Myocyte (in vitro differentiated cells): ENCODE measurements at regions not wholly inside any gene's neighbourhood (a gene's known extent, or its start where the extent isn't known, plus 50 kb on each side); places are given as distances from the start of the nearest gene placed in this dataset.
"Not testable (repeated sequence)": the region's sequence is repeated elsewhere in the genome, so short reads cannot be mapped to it uniquely, and the experiment has no call there.

ENCODE experiments used
- DNase-seq: peaks from one replicate; pipeline ENCODE4 v3.0.0-alpha.2; 2012; ENCODE audit warnings: low read depth

DNA sequence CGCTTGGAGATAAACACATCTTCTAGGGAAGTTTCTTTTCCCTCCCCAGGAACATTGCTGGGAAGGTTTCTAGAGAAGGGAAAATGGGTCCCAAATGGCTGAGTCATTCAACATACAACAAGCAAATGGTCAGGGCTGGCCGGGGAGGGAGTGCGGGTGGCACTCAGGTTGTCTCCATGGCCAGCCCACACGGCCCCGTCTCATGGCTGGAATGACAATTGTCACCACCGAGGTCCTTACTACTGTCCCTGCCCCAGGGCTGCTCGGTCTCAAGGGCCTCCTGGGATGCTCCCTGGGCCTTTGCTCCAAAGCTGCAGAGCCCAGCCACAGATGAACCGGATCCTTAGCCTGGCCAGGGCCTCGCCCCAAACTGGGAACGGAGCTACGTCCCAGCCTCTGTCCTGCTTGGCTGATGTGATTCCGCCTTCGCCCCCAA lies 121.9 kb downstream of the FGF18 start:
- no peak for DNase-seq

DNA sequence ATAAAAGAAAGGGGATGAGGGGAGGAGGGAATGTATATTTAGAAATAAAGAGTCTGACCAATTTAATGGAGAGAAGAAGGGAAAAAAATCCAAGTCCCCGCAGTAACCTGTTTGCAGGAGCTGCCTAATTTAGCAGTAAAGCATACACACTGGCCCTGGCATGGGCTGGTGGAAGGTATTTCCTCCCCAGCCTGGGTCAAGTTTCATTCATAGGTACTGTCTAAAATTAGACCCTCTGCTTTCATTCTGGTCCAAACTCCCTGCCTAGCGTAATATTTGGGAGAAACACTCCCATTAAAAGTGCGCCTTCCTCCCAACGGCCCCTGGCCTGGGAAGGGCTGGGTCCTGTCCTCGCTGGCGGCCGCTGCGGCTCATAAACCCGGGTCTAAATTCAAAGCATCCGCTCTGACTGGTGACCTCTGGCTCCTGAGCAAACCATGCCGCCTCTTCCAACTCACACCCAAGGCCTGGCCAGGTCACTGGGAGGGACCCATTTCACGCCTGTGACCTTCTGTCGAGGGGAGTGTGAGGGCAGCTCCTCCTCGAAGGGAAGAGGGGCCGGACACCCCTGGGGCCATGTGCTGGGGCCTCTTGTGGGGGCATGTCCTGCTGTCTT lies 123.2 kb downstream of the FGF18 start:
- no peak for DNase-seq

DNA sequence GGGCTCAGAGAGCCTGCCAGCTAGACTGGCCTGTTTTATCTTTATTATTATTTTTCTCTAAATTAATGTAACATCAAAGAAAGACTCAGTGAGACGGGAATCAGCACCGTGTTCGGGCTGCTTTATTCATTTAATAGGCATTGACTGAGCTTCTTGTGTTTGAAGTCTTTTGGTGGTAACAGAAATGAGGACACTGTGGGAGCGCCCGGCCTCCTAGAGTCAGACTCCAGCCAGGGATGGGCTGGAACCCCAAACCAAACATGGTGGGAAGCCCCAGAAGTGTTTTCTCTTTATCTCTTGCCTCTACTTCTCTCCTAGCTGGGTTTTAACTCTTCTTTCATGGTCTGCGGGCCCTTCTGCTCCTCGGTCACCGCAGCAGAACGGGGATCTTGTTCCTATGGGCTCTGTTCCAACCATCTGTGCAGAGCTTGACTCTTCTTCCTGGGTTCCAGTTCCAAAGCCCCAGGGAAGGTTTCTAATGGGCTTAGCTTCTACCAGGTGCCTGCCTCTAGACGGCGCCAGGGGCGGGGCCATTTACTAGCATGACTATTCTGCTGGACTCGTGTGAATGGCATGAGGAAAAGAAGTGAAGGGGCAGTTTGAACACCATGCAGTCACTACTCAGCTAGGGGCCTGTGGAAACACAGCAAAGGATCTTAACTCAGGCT lies 123.8 kb downstream of the FGF18 start:
- no peak for DNase-seq

DNA sequence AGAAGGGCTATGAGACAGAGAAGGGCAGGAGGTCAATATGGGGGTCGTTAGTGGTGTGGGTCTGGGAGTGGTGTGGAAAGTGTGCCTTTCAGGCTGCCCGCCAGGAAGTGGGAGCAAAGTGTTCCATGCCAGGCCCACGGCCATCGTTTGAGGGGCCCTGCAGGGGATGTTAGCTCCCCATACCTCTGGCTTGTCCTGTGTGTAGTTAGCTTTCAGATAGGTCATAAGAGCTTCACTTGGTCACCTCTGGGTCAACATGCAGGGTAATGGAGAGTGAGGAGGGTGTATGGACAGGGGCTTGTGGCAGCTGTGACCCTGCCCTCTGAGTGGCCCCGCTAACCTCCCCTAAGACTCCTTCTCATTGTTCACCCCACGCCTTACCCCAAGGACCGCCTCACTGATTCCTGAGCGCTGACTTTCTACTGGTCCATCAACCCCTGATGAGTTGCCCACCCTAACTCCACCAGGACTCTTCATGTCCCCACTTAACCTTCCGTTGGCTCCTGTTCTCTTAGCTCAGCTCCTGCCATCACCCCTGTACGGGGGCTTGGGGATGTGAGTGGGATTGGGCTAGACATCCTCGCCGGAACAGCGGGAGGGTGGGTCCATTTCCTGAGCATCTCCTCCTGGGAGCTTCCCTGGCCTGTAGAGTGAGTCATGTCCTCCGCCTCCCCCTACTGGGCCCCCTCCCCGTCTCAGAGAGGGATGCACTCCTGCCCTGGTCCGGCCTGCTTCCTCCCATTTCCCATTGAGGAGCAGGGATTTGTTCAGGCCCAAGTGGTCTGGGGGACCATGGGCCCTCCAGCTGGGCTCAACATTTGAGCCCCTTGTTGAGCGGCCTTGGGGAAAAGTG lies 125.7 kb downstream of the FGF18 start:
- no peak for DNase-seq

DNA sequence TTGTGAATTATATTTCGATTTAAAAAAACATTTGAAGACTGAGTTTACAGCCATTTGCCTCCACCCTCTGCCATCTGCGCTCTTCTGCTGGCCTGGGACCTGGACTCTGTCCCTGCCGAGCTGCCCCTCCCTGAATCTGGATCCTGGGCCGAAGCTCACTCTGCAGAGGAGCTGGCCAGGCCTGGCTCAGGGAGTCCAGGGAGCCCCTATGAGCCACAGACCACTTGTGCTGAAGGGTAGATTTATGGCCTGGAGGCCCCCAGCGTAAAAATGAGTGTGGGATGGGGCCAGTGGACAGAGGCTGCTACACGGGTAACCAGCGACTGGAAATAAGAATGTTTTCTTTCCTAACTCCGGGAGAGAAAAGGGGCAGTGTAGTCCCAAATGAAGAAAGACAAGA lies 129.8 kb downstream of the FGF18 start:
- no peak for DNase-seq

DNA sequence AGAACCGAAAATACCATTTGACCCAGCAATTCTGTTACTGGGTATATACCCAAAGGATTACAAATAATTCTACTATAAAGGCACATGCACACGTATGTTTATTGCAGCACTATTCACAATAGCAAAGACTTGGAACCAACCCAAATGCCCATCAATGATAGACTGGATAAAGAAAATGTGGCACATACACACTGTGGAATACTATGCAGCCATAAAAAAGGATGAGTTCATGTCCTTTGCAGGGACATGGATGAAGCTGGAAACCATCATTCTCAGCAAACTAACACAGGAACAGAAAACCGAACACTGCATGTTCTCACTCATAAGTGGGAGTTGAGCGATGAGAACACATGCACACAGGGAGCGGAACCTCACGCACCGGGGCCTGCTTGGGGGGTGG lies 134.4 kb downstream of the FGF18 start:
- DNase-seq, result not testable (repeated sequence)

DNA sequence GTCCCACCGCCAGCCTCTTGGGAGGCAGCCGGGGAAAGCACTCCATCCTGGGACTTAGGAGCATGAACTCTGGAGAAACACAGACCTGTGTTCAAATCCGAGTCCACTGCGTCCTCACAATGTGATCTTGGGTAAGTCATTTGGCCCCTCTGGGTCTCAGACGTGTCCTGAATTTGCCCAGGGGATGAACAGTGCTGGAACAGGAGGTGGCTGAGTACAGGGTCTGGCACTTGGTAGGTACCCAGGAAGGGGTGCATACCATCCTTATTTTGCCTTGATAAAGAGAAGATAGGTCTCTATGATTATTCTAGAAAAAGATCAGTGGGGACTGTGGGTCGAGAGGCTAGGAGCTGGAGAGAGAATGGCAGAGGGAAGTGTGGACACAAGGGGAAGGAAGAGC lies 135.7 kb downstream of the FGF18 start:
- DNase-seq, result no peak

DNA sequence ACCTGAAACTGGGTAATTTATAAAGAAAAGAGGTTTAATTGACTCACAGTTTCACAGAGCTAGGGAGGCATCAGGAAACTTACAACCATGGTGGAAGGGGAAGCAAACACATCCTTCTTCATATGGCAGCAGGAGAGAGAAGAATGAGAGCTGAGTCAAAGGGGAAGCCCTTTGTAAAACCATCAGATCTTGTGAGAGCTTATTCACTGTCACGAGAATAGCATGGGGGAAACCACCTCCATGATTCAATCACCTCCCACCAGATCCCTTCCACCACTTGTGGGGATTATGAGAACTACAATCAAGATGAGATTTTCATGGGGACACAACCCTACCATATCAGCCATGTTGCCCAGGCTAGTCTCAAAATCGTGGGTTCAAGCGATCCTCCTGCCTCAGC lies 143.4 kb downstream of the FGF18 start:
- DNase-seq, result peak; percentile 22

DNA sequence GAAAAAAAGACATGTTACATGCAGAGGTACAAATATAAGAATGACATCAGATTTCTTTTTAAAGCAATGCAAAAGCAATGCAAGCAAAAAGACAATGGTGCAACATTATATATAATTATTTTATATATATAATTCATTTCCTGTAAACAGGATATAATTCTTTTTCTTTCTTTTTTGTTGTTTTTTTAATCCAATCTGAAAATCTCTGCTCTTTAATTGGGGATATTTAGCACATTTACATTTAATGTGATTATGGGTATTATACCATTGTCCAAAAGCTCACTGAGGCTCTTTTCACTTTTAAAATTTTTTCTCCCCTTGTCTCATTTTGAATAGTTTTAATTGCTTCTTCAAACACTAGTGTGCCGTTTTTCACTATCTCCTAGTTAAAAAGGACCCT lies 148.9 kb downstream of the FGF18 start:
- no peak for DNase-seq

DNA sequence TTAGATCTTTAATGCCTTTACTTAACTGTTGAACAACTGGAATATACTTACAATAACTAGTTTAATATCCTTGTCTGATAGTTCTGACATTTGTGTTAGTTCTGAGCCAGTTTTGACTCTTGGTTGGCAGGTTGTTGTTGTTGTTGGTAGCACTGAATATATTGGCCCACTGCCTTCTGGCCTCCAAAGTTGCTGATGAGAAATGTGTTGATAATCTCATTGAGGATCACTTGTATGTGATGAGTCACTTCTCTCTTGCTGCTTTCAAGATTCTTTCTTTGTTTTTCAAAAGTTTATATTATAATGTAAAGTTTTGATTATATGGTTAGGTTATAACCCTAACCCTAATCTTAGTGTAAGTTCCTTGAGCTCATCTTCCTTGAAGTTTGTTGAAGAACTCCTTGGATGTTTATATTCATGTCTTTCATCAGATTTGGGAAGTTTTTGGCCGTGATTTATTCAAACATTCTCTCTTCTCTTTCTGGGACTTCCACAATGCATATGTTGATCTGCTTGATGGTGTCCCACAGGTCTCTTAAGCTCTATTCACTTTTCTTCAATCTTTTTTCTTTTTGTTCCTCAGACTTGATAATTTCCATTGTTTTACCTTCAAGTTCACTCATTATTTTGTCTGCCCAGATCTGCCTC lies 149.7 kb downstream of the FGF18 start:
- no peak for DNase-seq

DNA sequence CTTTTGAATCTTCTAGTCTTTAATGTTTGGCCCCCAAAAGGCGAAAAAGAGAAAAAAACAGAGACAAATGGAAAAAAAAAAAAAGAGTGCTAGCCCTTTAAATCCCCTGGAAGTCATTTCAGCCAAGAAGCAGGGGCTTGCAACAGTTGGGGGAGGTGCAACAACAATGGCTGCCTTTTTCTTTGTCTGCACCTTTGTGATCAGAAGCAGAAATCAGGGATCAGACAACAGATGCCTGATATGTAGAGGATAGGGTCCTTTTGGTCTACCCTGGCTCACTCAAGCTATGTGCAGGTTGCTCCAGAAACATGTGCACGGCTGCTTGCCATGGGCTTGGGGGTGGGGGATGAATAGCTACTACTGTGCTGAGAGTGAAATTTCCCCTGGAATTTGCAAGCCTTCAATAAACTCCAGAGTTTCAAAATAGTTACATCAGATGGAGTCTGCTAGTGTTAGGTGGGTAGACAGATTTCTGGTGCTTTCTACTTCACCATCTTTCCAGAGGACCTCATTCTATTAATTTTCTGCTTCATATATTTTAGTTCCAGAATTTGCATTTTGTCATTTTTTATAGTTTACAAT lies 150.9 kb downstream of the FGF18 start:
- DNase-seq, result no peak

DNA sequence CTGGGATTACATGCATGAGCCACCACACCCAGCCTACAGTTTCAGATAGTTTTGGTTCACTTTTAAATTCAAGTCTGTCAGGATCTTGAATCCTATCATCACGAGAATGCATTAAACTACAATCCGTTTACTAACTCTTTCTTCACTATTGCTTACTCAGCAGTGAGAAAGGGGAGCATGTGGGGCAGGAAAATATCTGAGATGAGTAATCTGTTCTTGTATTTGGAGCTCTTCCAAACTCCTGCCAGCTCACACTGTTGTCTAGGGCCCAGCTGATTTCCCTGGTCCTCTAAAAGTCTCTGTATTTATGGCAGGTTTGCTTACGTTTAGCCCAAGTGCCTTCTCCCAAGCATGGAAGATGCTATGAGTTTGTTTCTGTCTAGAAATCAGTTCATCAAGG lies 152.2 kb downstream of the FGF18 start:
- DNase-seq, result peak; percentile 48

DNA sequence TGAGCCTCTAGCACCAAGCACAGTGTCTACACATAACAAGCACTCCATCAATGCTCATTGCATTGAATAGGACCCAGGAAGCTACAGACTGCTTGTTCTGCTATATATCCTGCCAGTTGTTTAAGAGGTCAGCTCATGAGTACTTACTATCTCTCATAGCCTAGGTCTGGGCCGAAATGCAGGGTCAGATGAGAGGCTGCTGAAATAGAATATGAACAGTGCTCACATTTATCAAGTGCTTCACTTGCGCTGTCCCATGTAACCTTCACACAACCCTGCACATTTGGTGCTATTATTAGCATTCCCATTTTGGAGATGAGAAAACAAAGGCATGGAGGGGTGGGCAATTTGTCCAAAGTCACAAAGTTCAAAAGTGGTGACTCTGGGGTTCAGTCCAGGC lies 153.6 kb downstream of the FGF18 start:
- DNase-seq, result no peak

DNA sequence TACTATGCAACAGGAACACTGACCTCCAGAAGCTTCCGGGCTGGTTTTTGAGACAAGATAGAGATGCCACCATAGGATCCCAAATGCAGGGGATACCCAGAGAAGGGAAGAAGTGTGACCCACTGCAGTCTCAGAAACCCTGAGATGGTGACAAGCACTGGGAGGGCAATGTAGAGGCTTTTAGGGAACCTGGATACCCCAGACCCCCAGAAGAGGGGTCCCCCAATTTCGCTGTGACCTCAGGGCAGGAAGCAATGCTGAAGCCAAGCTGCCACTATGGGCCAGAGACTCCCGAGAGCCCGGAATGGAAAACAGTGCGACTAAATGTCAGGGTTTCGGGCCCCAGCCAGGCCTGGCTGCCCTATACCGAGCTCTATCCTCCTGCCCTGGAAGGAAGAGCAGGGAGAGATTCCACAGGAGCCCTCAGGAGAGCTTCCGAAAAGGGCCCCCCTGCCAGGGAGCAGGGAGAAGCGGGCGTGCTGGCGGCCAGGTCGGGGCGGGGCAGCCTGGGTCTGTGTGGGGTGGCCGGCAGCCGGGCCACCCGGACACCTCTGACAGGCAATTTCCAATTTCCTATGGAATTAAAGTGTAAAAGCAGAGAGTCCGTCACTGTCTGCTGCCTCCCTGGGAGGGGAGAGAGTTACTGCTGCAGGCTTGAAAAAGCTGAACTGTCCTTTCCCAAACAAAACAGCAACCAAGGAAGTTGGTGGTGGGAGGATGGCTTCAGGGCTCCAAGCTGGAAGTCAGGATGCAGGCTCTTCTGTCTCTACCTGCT lies 154.2 kb downstream of the FGF18 start:
- no peak for DNase-seq

DNA sequence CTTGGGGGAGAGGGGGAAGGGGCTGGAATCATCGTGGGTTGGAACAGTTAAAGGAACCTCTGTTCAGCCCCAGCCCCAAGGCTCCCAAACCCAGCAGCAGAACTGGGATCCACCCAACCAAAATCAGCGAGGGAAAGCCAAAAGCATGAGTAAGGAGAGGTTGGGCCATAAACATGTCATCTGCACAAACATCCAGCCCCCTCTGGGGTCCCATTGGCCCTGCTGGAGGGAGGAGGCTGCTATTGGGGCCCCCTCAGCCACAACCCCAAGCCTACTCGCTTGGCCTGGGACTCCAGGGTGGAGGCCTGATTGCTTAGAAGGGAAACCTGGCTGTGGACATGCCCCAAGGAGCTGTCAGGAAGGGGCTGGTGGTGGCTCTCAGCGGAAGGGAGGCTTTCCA lies 154.9 kb downstream of the FGF18 start:
- no peak for DNase-seq

DNA sequence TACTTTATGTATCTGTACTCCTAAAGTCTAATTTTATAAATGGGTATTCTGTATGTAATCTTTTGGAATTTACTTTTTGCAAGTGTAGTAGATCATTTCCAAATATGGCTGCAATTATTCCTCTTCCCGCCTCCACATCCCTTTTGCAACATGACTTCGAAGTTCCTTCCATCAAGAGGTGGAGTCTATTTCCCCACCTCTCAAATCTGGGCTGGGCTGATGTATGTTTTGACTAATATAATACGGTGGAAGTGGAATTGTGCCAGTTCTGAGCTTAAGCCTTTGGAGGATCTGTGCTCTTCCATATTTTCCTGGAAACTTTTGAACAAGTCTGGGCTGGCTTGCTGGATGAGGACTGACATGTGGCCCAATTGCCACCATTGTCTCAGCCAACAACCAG lies 155.9 kb downstream of the FGF18 start:
- no peak for DNase-seq

DNA sequence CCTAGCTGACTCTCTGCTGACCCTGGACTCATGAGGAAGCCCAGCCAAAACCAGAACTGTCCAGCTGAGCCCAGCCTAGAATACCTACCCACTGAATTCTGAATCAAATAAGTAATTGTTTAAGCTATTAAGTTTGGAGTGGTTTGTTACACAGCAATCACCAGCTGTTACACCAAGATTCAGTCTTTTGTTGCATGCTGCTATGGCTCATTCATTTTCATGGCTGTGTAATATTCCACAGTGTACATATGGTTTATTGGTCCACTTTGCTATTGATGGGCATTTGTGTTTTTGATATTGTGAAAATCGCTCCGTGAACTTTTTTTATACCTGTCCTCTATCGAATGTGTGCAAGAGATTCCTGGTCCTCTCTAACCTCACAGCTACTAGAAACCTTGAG lies 156.4 kb downstream of the FGF18 start:
- DNase-seq, result no peak

DNA sequence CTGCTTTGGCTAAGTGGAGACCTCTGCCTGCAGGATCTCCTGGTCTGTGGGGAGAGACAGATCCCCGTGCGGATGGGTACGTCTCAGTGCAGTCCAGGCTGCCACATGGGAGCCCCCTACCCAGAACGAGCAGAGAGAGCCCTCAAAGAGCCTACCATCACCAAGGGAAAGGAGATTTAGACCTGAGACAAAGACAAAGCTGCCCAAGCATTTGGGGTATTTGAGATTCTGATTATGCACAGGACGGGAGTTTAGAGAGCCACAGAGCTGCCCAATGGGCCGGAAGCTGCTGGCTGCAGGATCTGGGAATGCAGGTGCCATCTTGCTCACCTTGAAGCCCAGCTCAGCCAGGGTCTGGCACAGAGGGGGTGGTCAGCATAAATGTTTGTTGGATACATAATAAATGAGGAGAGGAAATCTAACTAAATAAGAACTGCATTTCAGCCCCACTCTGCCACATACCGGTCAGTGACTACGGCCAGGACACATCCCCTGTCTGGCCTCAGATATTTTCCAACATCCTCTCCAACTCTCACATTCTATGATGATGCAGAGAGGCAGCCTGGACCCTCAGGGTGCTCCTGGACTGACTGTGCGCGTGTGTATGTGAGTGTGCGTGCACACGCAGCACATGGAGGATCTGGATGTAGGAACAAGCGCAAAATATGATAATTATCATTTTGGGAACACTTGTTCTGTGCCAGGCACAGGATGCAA lies 157.8 kb downstream of the FGF18 start:
- no peak for DNase-seq

DNA sequence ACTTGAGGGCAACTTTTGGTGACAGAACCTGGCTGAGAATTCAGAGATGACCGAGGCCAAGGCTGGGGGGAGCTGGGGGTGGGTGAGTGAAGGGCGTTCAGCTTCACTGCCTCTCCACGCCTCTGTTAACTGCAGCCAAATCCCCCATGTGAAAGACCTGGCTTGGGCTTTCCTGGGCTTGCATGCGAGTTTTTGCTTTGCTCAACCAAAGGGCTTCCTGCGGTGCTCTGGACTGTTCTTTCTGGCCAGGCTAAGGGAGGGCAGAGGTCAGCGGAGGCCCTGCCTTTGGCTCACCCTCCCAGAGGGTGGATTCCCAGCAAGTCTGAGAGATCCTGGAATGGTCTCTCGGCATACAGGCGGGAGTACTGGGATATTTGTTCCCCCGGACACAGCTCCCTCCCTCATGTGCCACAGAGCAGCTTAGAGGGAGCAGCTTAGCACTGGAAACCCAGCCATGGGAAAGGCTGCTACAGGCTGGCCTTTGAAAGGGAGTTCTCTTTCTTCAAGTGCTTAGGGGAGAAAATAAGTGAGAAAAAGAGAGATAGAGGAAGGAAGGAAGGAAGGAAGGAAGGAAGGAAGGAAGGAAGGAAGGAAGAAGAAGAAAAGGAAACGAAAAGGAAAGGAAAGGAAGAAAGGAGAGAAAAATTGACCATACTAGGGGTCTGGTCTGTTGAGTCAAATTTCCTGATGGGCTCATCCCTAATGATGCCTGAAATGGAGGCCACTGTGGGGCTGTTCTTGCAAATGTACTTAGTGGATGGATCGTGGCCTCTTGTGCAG lies 158.8 kb downstream of the FGF18 start:
- no peak for DNase-seq
